GM21717 (cell line): ENCODE measurements at regions not wholly inside any gene's neighbourhood (a gene's known extent, or its start where the extent isn't known, plus 50 kb on each side); places are given as distances from the start of the nearest gene placed in this dataset.

Source experiments
- ATAC-seq: cut with Tn5 transposase; IDR thresholded peaks from one replicate; pipeline ENCODE4 v1.9.1; 2021; ENCODE audit warnings: mild to moderate bottlenecking, moderate library complexity; ENCODE audit not compliant: unreplicated experiment

GRCh38 chr11:92317222-92317621, 92.6 kb downstream of the FAT3 start:
- ATAC-seq, result no peak

- ATAC-seq, result no peak
Measured at GRCh38 chr11:92317721-92318120, 93.1 kb downstream of the FAT3 start.

GRCh38 chr11:92322225-92322624, 97.6 kb downstream of the FAT3 start:
- no peak for ATAC-seq

- no peak for ATAC-seq
Measured at GRCh38 chr11:92324890-92325289, 100.3 kb downstream of the FAT3 start.

GRCh38 chr11:92325416-92325815, 100.8 kb downstream of the FAT3 start:
- ATAC-seq, result no peak

GRCh38 chr11:92329137-92329536, 104.5 kb downstream of the FAT3 start:
- no peak for ATAC-seq

- ATAC-seq, result no peak
Measured at GRCh38 chr11:92329646-92330045, 105.0 kb downstream of the FAT3 start.

- no peak for ATAC-seq
Measured at GRCh38 chr11:92330114-92330513, 105.5 kb downstream of the FAT3 start.

GRCh38 chr11:92332986-92333385, 108.4 kb downstream of the FAT3 start:
- ATAC-seq, result no peak

GRCh38 chr11:92340839-92341238, 116.2 kb downstream of the FAT3 start:
- no peak for ATAC-seq

- no peak for ATAC-seq
Measured at GRCh38 chr11:92342034-92342720, 117.6 kb downstream of the FAT3 start.

- no peak for ATAC-seq
Measured at GRCh38 chr11:92342886-92343285, 118.3 kb downstream of the FAT3 start.

GRCh38 chr11:92346220-92346619, 121.6 kb downstream of the FAT3 start:
- ATAC-seq, result no peak

- no peak for ATAC-seq
Measured at GRCh38 chr11:92347454-92347853, 122.8 kb downstream of the FAT3 start.

GRCh38 chr11:92349486-92350156, 125.0 kb downstream of the FAT3 start:
- ATAC-seq, result no peak

- no peak for ATAC-seq
Measured at GRCh38 chr11:92357344-92357743, 132.7 kb downstream of the FAT3 start.

- no peak for ATAC-seq
Measured at GRCh38 chr11:92357841-92358240, 133.2 kb downstream of the FAT3 start.

- ATAC-seq, result no peak
Measured at GRCh38 chr11:92361551-92361950, 136.9 kb downstream of the FAT3 start.

GRCh38 chr11:92362989-92363388, 138.4 kb downstream of the FAT3 start:
- ATAC-seq, result no peak

- no peak for ATAC-seq
Measured at GRCh38 chr11:92364177-92364576, 139.6 kb downstream of the FAT3 start.

GRCh38 chr11:92376146-92376599, 151.6 kb downstream of the FAT3 start:
- ATAC-seq, result no peak

- no peak for ATAC-seq
Measured at GRCh38 chr11:92376680-92377079, 152.1 kb downstream of the FAT3 start.

- no peak for ATAC-seq
Measured at GRCh38 chr11:92380882-92381281, 156.3 kb downstream of the FAT3 start.
